Natural killer cell (primary cell): ENCODE measurements at regions not wholly inside any gene's neighbourhood (a gene's known extent, or its start where the extent isn't known, plus 50 kb on each side); places are given as distances from the start of the nearest gene placed in this dataset.

Source experiments
- ATAC-seq, 3 donors: fragments of 150-1000 bp in 2 of 3; fragments of 200-7000 bp in 1 of 3; cut with Tn5 transposase; 1 replicate in 1 of 3; 2 replicates in 2 of 3; pipeline ENCODE4 v1.10.0; 2021; ENCODE audit warnings: mild to moderate bottlenecking in 2 of 3, moderate library complexity in 2 of 3
- DNase-seq, 2 donors: peaks; one replicate each; pipeline versions ENCODE4 v3.0.0 to v3.0.0-alpha.2; 2013 to 2021; ENCODE audit warnings: mixed read lengths in 1 of 2
- H3K27ac ChIP-seq: one replicate; pipeline ENCODE4 v1.5.1; 2013; ENCODE audit warnings: mild to moderate bottlenecking, low read length
- H3K27me3 ChIP-seq: one replicate; pipeline ENCODE4 v1.6.1; 2013; ENCODE audit warnings: low read length; ENCODE audit not compliant: control insufficient read depth, insufficient read depth
- H3K36me3 ChIP-seq: one replicate; pipeline ENCODE4 v1.6.1; 2013; ENCODE audit warnings: low read length; ENCODE audit not compliant: control insufficient read depth, insufficient read depth
- H3K4me1 ChIP-seq: one replicate; pipeline ENCODE4 v1.6.1; 2013; ENCODE audit warnings: low read length; ENCODE audit not compliant: control insufficient read depth, insufficient read depth
- H3K4me3 ChIP-seq: one replicate; pipeline ENCODE4 v1.5.1; 2013; ENCODE audit warnings: low read length
- H3K9me3 ChIP-seq: one replicate; pipeline ENCODE4 v1.6.1; 2013; ENCODE audit warnings: low read length; ENCODE audit not compliant: control insufficient read depth, insufficient read depth
- H3K27ac Mint-ChIP-seq, 2 donors: one replicate each; pipeline ENCODE4 v1.8.0; 2022; ENCODE audit warnings: mild to moderate bottlenecking in 2 of 2, mixed read lengths in 2 of 2, moderate library complexity in 1 of 2
- H3K27me3 Mint-ChIP-seq, 2 donors: one replicate each; pipeline ENCODE4 v1.8.0; 2022; ENCODE audit warnings: low read depth in 2 of 2, mixed read lengths in 2 of 2
- H3K36me3 Mint-ChIP-seq: one replicate; pipeline ENCODE4 v1.8.0; 2022; ENCODE audit warnings: mixed read lengths
- H3K4me1 Mint-ChIP-seq, 2 donors: one replicate each; pipeline ENCODE4 v1.8.0; 2022; ENCODE audit warnings: mixed read lengths in 2 of 2
- H3K4me3 Mint-ChIP-seq: one replicate; pipeline ENCODE4 v1.8.0; 2022; ENCODE audit warnings: mild to moderate bottlenecking, moderate library complexity, mixed read lengths
- H3K9me3 Mint-ChIP-seq, 2 donors: one replicate each; pipeline ENCODE4 v1.8.0; 2022; ENCODE audit warnings: mixed read lengths in 2 of 2
- WGBS: methylation state at CpG from one replicate; pipeline ENCODE4 v1.1.7; 2013; ENCODE audit warnings: missing lambda C conversion rate; ENCODE audit not compliant: insufficient coverage; 5-methylcytosine and 5-hydroxymethylcytosine counted together
- intact Hi-C: fragments of 100-400 bp; cut with micrococcal nuclease; formaldehyde crosslinking; loops from one replicate; pipeline ENCODE4 v1.14.2; 2022
- TF ChIP-seq, protein P1 (sequence below): fragments of 200-600 bp; IDR thresholded peaks from one replicate; pipeline ENCODE4 v1.8.0; 2022; ENCODE audit warnings: antibody characterized with exemption

- no peaks in the 10 kb centered on the region for H3K27me3 Mint-ChIP-seq
- no peak overlapping the region for H3K27ac ChIP-seq
- TF ChIP-seq, protein P1, sequence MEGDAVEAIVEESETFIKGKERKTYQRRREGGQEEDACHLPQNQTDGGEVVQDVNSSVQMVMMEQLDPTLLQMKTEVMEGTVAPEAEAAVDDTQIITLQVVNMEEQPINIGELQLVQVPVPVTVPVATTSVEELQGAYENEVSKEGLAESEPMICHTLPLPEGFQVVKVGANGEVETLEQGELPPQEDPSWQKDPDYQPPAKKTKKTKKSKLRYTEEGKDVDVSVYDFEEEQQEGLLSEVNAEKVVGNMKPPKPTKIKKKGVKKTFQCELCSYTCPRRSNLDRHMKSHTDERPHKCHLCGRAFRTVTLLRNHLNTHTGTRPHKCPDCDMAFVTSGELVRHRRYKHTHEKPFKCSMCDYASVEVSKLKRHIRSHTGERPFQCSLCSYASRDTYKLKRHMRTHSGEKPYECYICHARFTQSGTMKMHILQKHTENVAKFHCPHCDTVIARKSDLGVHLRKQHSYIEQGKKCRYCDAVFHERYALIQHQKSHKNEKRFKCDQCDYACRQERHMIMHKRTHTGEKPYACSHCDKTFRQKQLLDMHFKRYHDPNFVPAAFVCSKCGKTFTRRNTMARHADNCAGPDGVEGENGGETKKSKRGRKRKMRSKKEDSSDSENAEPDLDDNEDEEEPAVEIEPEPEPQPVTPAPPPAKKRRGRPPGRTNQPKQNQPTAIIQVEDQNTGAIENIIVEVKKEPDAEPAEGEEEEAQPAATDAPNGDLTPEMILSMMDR = no peak
These were observed 343.1 kb upstream of the FAM241A start for GRCh38 chr4:111802191-111802590.

GRCh38 chr4:111806331-111806730 lies 338.9 kb upstream of the FAM241A start:
- TF ChIP-seq, protein P1 = no peak
- H3K4me3 Mint-ChIP-seq = no peak overlapping the region
- Histone ChIP-seq H3K4me1 (no peaks in the 10 kb centered on the region), H3K27me3 (no peaks in the 10 kb centered on the region), H3K36me3 (no peaks in the 10 kb centered on the region), H3K4me3 (no peak overlapping the region), H3K27ac (no peak overlapping the region), H3K9me3 (peaks cover 3% of the 10 kb centered on the region)
- H3K4me1 Mint-ChIP-seq = no peaks in the 10 kb centered on the region
- intact Hi-C loops = no loop called here
- no peaks in the 10 kb centered on the region for H3K36me3 Mint-ChIP-seq
- 84% methylated on average over 5 of the region's 5 CpGs for WGBS
- DNase-seq (no peak), ATAC-seq (no peak)
- no peak overlapping the region for H3K27ac Mint-ChIP-seq
- no peaks in the 10 kb centered on the region for H3K27me3 Mint-ChIP-seq
- peaks cover 2 to 3% of the 10 kb centered on the region in 2 donors for H3K9me3 Mint-ChIP-seq

More at GRCh38 chr4:111802191-111802590, 343.1 kb upstream of the FAM241A start:
- Histone ChIP-seq H3K4me1 (no peaks in the 10 kb centered on the region), H3K36me3 (no peaks in the 10 kb centered on the region), H3K9me3 (peaks cover 3% of the 10 kb centered on the region), H3K27me3 (no peaks in the 10 kb centered on the region), H3K4me3 (no peak overlapping the region)
- no peaks in the 10 kb centered on the region for H3K36me3 Mint-ChIP-seq
- H3K9me3 Mint-ChIP-seq = peaks cover 0 to 3% of the 10 kb centered on the region in 2 donors
- H3K27ac Mint-ChIP-seq = no peak overlapping the region
- intact Hi-C loops = no loop called here
- no peak for ATAC-seq
- DNase-seq = no peak
- no peaks in the 10 kb centered on the region for H3K4me1 Mint-ChIP-seq
- 82% methylated on average over 3 of the region's 3 CpGs for WGBS
- H3K4me3 Mint-ChIP-seq = no peak overlapping the region

DNA sequence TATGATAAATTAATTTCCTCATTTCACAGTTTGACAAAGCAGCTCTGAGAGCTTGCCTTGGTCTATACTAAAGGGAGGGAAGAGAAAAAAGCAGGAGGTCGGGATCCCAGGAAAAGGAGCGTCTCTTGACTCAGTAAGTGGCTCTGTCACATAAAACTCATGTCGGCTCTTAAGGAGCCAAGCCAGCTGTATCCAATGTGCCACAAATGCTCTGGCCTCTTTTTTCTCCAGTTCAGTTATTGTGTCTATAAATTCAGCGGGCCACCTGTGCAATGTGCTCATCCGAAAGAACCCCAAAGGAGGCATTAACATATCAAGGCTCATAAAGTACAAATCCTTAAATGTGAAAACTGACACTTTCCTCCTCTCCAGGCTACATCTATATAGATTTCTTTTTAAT lies 337.7 kb upstream of the FAM241A start:
- Mint-ChIP-seq H3K9me3 (peaks cover 2 to 3% of the 10 kb centered on the region in 2 donors), H3K27me3 (no peaks in the 10 kb centered on the region), H3K36me3 (no peaks in the 10 kb centered on the region), H3K27ac (no peak overlapping the region), H3K4me3 (no peak overlapping the region), H3K4me1 (no peaks in the 10 kb centered on the region)
- TF ChIP-seq, protein P1 = no peak
- Histone ChIP-seq H3K36me3 (no peaks in the 10 kb centered on the region), H3K4me3 (no peak overlapping the region), H3K9me3 (peaks cover 1% of the 10 kb centered on the region), H3K27me3 (no peaks in the 10 kb centered on the region), H3K27ac (no peak overlapping the region), H3K4me1 (no peaks in the 10 kb centered on the region)
- intact Hi-C loops = no loop called here
- DNase-seq = no peak
- 91% methylated on average over 4 of the region's 5 CpGs for WGBS
- ATAC-seq = no peak

- intact Hi-C loops = no loop called here
- no peaks in the 10 kb centered on the region for H3K36me3 Mint-ChIP-seq
These were observed 337.1 kb upstream of the FAM241A start for GRCh38 chr4:111808174-111808573.

More at GRCh38 chr4:111808174-111808573, 337.1 kb upstream of the FAM241A start:
- Mint-ChIP-seq H3K4me3 (no peak overlapping the region), H3K27me3 (no peaks in the 10 kb centered on the region), H3K9me3 (peaks cover 2 to 3% of the 10 kb centered on the region in 2 donors), H3K27ac (no peak overlapping the region), H3K4me1 (no peaks in the 10 kb centered on the region)
- H3K4me3 ChIP-seq = no peak overlapping the region
- no peaks in the 10 kb centered on the region for H3K27me3 ChIP-seq
- H3K9me3 ChIP-seq = no peaks in the 10 kb centered on the region
- no peak overlapping the region for H3K27ac ChIP-seq
- TF ChIP-seq, protein P1 = no peak
- no peak for DNase-seq
- WGBS = no CpG with 5 or more reads among the region's 2 CpGs
- ATAC-seq = no peak
- no peaks in the 10 kb centered on the region for H3K4me1 ChIP-seq
- no peaks in the 10 kb centered on the region for H3K36me3 ChIP-seq
